H9 (cell line): ENCODE measurements at regions not wholly inside any gene's neighbourhood (a gene's known extent, or its start where the extent isn't known, plus 50 kb on each side); places are given as distances from the start of the nearest gene placed in this dataset.
A peak's percentile ranks its signal among the peaks of the same experiment; 100 is the strongest.

Source experiments
- DNase-seq: peaks from one replicate; pipeline ENCODE4 v3.0.0-alpha.2; 2017
- H2AFZ ChIP-seq: one replicate; pipeline ENCODE4 v1.6.1; 2013; ENCODE audit warnings: mild to moderate bottlenecking, low read length, control low read depth, moderate library complexity
- H2AK5ac ChIP-seq: 2 replicates; pipeline ENCODE4 v1.6.1; 2013; ENCODE audit warnings: low read length, control low read depth, mixed read lengths; ENCODE audit not compliant: insufficient read length
- H2BK120ac ChIP-seq: one replicate; pipeline ENCODE4 v1.6.1; 2013; ENCODE audit warnings: low read depth, mild to moderate bottlenecking, low read length, control low read depth, inconsistent platforms; ENCODE audit not compliant: poor library complexity, severe bottlenecking
- H2BK12ac ChIP-seq: 2 replicates; pipeline ENCODE4 v1.6.1; 2013; ENCODE audit warnings: low read length, control low read depth, mixed read lengths, low read depth; ENCODE audit not compliant: insufficient read length
- H2BK15ac ChIP-seq: 2 replicates; pipeline ENCODE4 v1.6.1; 2013; ENCODE audit warnings: low read depth, low read length, control low read depth
- H2BK20ac ChIP-seq: one replicate; pipeline ENCODE4 v1.6.1; 2013; ENCODE audit warnings: low read depth, mild to moderate bottlenecking, low read length, control low read depth, inconsistent platforms; ENCODE audit not compliant: poor library complexity, severe bottlenecking
- H2BK5ac ChIP-seq: 2 replicates; pipeline ENCODE4 v1.6.1; 2013; ENCODE audit warnings: low read length, control low read depth, mixed read lengths; ENCODE audit not compliant: insufficient read length
- H3K14ac ChIP-seq: 2 replicates; pipeline ENCODE4 v1.6.1; 2013; ENCODE audit warnings: low read length, control low read depth; ENCODE audit not compliant: insufficient read depth
- H3K18ac ChIP-seq: 2 replicates; pipeline ENCODE4 v1.6.1; 2013; ENCODE audit warnings: low read depth, mild to moderate bottlenecking, mixed read lengths, low read length, control low read depth; ENCODE audit not compliant: insufficient read length
- H3K23ac ChIP-seq: 2 replicates; pipeline ENCODE4 v1.6.1; 2013; ENCODE audit warnings: low read length, control low read depth, mixed read lengths, low read depth; ENCODE audit not compliant: insufficient read length
- H3K23me2 ChIP-seq: 2 replicates; pipeline ENCODE4 v1.6.1; 2013; ENCODE audit warnings: low read depth, mild to moderate bottlenecking, mixed read lengths, low read length, control low read depth; ENCODE audit not compliant: insufficient read length, poor library complexity, severe bottlenecking
- H3K27ac ChIP-seq: 2 replicates; pipeline ENCODE4 v1.5.1; 2013; ENCODE audit warnings: low read length, control low read depth, mixed read lengths, low read depth; ENCODE audit not compliant: insufficient read length
- H3K27me3 ChIP-seq: 2 replicates; pipeline ENCODE4 v1.6.1; 2013; ENCODE audit warnings: low read length, control low read depth, inconsistent platforms; ENCODE audit not compliant: insufficient read depth
- H3K4ac ChIP-seq: 2 replicates; pipeline ENCODE4 v1.6.1; 2013; ENCODE audit warnings: low read depth, mild to moderate bottlenecking, control low read depth, inconsistent platforms, low read length, moderate library complexity
- H3K4me1 ChIP-seq: 2 replicates; pipeline ENCODE4 v1.6.1; 2013; ENCODE audit warnings: low read length, control low read depth, inconsistent platforms; ENCODE audit not compliant: insufficient read depth
- H3K4me2 ChIP-seq: 2 replicates; pipeline ENCODE4 v1.6.1; 2013; ENCODE audit warnings: low read length, control low read depth, mixed read lengths; ENCODE audit not compliant: insufficient read length, insufficient read depth
- H3K56ac ChIP-seq: 2 replicates; pipeline ENCODE4 v1.6.1; 2013; ENCODE audit warnings: low read depth, mild to moderate bottlenecking, mixed read lengths, low read length, control low read depth; ENCODE audit not compliant: insufficient read length
- H3K79me1 ChIP-seq: 2 replicates; pipeline ENCODE4 v1.6.1; 2013; ENCODE audit warnings: low read depth, mild to moderate bottlenecking, moderate library complexity, low read length, control low read depth, inconsistent platforms; ENCODE audit not compliant: insufficient read depth, poor library complexity, severe bottlenecking
- H3K79me2 ChIP-seq: 2 replicates; pipeline ENCODE4 v1.6.1; 2013; ENCODE audit warnings: low read length, control low read depth, inconsistent platforms; ENCODE audit not compliant: insufficient read depth
- H3K9ac ChIP-seq: 2 replicates; pipeline ENCODE4 v1.6.1; 2013; ENCODE audit warnings: low read length, control low read depth, mixed read lengths; ENCODE audit not compliant: insufficient read length; ENCODE audit errors: extremely low read depth
- H3K9me3 ChIP-seq: one replicate; pipeline ENCODE4 v1.6.1; 2013; ENCODE audit warnings: low read depth, low read length, inconsistent platforms; ENCODE audit not compliant: control insufficient read depth
- H3T11ph ChIP-seq: one replicate; pipeline ENCODE4 v1.6.1; 2013; ENCODE audit warnings: mild to moderate bottlenecking, low read length, control low read depth, inconsistent platforms
- H4K20me1 ChIP-seq: one replicate; pipeline ENCODE4 v1.6.1; 2013; ENCODE audit not compliant: control insufficient read depth, insufficient read length, insufficient read depth
- H4K5ac ChIP-seq: 2 replicates; pipeline ENCODE4 v1.6.1; 2013; ENCODE audit warnings: low read depth, mild to moderate bottlenecking, mixed read lengths, low read length, control low read depth; ENCODE audit not compliant: insufficient read length
- H4K8ac ChIP-seq: replicated peaks from 2 replicates; pipeline ENCODE4 v1.6.1; 2013; ENCODE audit warnings: low read length, control low read depth, mixed read lengths, low read depth; ENCODE audit not compliant: insufficient read length
- H4K91ac ChIP-seq: 2 replicates; pipeline ENCODE4 v1.6.1; 2013; ENCODE audit warnings: low read depth, mild to moderate bottlenecking, moderate library complexity, mixed read lengths, low read length, control low read depth; ENCODE audit not compliant: insufficient read length
- H3K27ac Mint-ChIP-seq, 3 experiments: 2 replicates in 2 of 3; 3 replicates in 1 of 3; pipeline ENCODE4 v1.8.0; 2020 to 2021; ENCODE audit warnings: mixed read lengths in 3 of 3, mild to moderate bottlenecking in 1 of 3, moderate library complexity in 1 of 3
- H3K27me3 Mint-ChIP-seq: 2 replicates; pipeline ENCODE4 v1.8.0; 2021; ENCODE audit warnings: low read depth, mild to moderate bottlenecking, moderate library complexity, mixed read lengths
- H3K36me3 Mint-ChIP-seq, 3 experiments: 2 replicates in 2 of 3; 3 replicates in 1 of 3; pipeline ENCODE4 v1.8.0; 2020 to 2021; ENCODE audit warnings: low read depth in 3 of 3, mixed read lengths in 3 of 3; ENCODE audit not compliant: insufficient read depth in 1 of 3
- H3K4me1 Mint-ChIP-seq, 2 experiments: 2 replicates each; pipeline ENCODE4 v1.8.0; 2020; ENCODE audit warnings: mixed read lengths in 2 of 2
- H3K4me3 Mint-ChIP-seq, 2 experiments: 2 replicates in 1 of 2; 3 replicates in 1 of 2; pipeline ENCODE4 v1.8.0; 2020 to 2021; ENCODE audit warnings: mild to moderate bottlenecking in 2 of 2, mixed read lengths in 2 of 2, moderate library complexity in 1 of 2
- H3K9me3 Mint-ChIP-seq, 2 experiments: 2 replicates in 1 of 2; 3 replicates in 1 of 2; pipeline ENCODE4 v1.8.0; 2020; ENCODE audit warnings: mild to moderate bottlenecking in 2 of 2, mixed read lengths in 2 of 2, moderate library complexity in 1 of 2
- CTCF ChIP-seq: fragments of 200-600 bp; sonication (generic); conservative IDR thresholded peaks from 3 replicates; pipeline ENCODE4 v1.8.0; 2021; ENCODE audit warnings: antibody characterized with exemption, mild to moderate bottlenecking
- WGBS: extraction: QIAGEN DNeasy Blood & Tissue Kit; methylation state at CpG from one replicate; pipeline ENCODE4 v1.1.7; 2013; ENCODE audit warnings: missing lambda C conversion rate, low lambda C conversion rate, mixed read lengths; ENCODE audit not compliant: insufficient read length; ENCODE audit errors: extremely low coverage; 5-methylcytosine and 5-hydroxymethylcytosine counted together

- no peak for DNase-seq
- no peaks in the 10 kb centered on the region for H3K27me3 Mint-ChIP-seq
- Histone ChIP-seq H2AK5ac (no peak overlapping the region), H4K91ac (no peak overlapping the region), H2BK20ac (no peak overlapping the region), H3K27ac (no peak overlapping the region), H3K79me1 (no peaks in the 10 kb centered on the region), H3K79me2 (no peaks in the 10 kb centered on the region), H2BK120ac (no peak overlapping the region), H3K4me2 (no peak overlapping the region), H3K9me3 (no peaks in the 10 kb centered on the region), H3K14ac (no peak overlapping the region), H3K4ac (no peak overlapping the region), H3K56ac (no peak overlapping the region), H2BK15ac (no peak overlapping the region), H3K4me1 (no peaks in the 10 kb centered on the region), H3K9ac (no peak overlapping the region), H4K20me1 (no peaks in the 10 kb centered on the region), H4K5ac (no peak overlapping the region), H3K18ac (no peak overlapping the region), H4K8ac (no peak overlapping the region), H2BK12ac (no peak overlapping the region), H2BK5ac (no peak overlapping the region), H2AFZ (no peak overlapping the region), H3T11ph (no peak overlapping the region), H3K23me2 (no peaks in the 10 kb centered on the region), H3K27me3 (no peaks in the 10 kb centered on the region), H3K23ac (no peak overlapping the region)
- H3K27ac Mint-ChIP-seq = peak overlapping the region in 1 of 3 experiments; percentile 32; a peak in 1 of 7 replicates
- H3K9me3 Mint-ChIP-seq = peaks cover 3 to 5% of the 10 kb centered on the region in 2 experiments
- no peak for TF ChIP-seq CTCF
- peaks cover 0 to 4% (median 2%) of the 10 kb centered on the region in 3 experiments; a peak in 3 of 7 replicates for H3K36me3 Mint-ChIP-seq
- peaks cover 0 to 3% of the 10 kb centered on the region in 2 experiments; a peak in 3 of 4 replicates for H3K4me1 Mint-ChIP-seq
- no peak overlapping the region for H3K4me3 Mint-ChIP-seq
- no CpG with 5 or more reads among the region's 4 CpGs for WGBS
These were observed 1679.0 kb upstream of the B3GALT2 start for GRCh38 chr1:194865383-194865782.
